IMR-90 (cell line): ENCODE measurements at regions not wholly inside any gene's neighbourhood (a gene's known extent, or its start where the extent isn't known, plus 50 kb on each side); places are given as distances from the start of the nearest gene placed in this dataset.

Experiments used
- ATAC-seq: fragments of 200-7000 bp; cut with Tn5 transposase; 2 replicates; pipeline ENCODE4 v1.9.1; 2020; ENCODE audit warnings: low read depth, mild to moderate bottlenecking, moderate library complexity
- BruUV-seq: library from RNA; stranded (reverse); fragments of 400-500 nt; replicated peaks from 2 replicates; lab custom pipeline; 2021; lab: Mats Ljungman, UMichigan
- CTCF ChIA-PET: fragments of 300-600 bp; formaldehyde crosslinking; extraction: SDS; loops from one replicate; lab custom pipeline; 2021; ENCODE audit warnings: antibody characterized with exemption; lab: Yijun Ruan, JAX
- POLR2A ChIA-PET: fragments of 300-600 bp; sonication (Branson Sonifier 250); formaldehyde crosslinking; loops from one replicate; lab custom pipeline; 2022; ENCODE audit warnings: antibody characterized with exemption; ENCODE audit not compliant: unreplicated experiment; lab: Charles Lee
- DNase-seq: peaks from one replicate; pipeline ENCODE4 v3.0.0; 2013
- H2AFZ ChIP-seq: replicated peaks from 2 replicates; pipeline ENCODE3; 2013; ENCODE audit warnings: low read length, mild to moderate bottlenecking; ENCODE audit not compliant: poor library complexity
- H2AK5ac ChIP-seq: 2 replicates; pipeline ENCODE4 v1.6.1; 2013; ENCODE audit warnings: low read depth, low read length, inconsistent platforms
- H2AK9ac ChIP-seq: replicated peaks from 2 replicates; pipeline ENCODE3; 2013; ENCODE audit warnings: mild to moderate bottlenecking, low read depth, low read length, moderate library complexity; ENCODE audit not compliant: poor library complexity
- H2BK120ac ChIP-seq: 2 replicates; pipeline ENCODE4 v1.6.1; 2013; ENCODE audit warnings: low read depth, low read length, inconsistent platforms
- H2BK15ac ChIP-seq: 3 replicates; pipeline ENCODE4 v1.6.1; 2013; ENCODE audit warnings: low read depth, low read length, inconsistent platforms
- H2BK20ac ChIP-seq: 2 replicates; pipeline ENCODE4 v1.6.1; 2013; ENCODE audit warnings: low read depth, mild to moderate bottlenecking, inconsistent platforms, low read length, moderate library complexity
- H2BK5ac ChIP-seq: 2 replicates; pipeline ENCODE4 v1.6.1; 2013; ENCODE audit warnings: mild to moderate bottlenecking, low read depth, low read length, inconsistent platforms; ENCODE audit not compliant: poor library complexity, severe bottlenecking
- H3K14ac ChIP-seq: replicated peaks from 2 replicates; pipeline ENCODE4 v1.6.1; 2013; ENCODE audit warnings: low read depth, low read length, inconsistent platforms
- H3K18ac ChIP-seq: 2 replicates; pipeline ENCODE4 v1.6.1; 2013; ENCODE audit warnings: low read depth, low read length, control low read depth
- H3K23ac ChIP-seq: 2 replicates; pipeline ENCODE4 v1.6.1; 2013; ENCODE audit warnings: low read depth, low read length, inconsistent platforms
- H3K27ac ChIP-seq: 2 replicates; pipeline ENCODE4 v1.5.1; 2013; ENCODE audit warnings: mild to moderate bottlenecking, control low read depth, low read length; ENCODE audit not compliant: insufficient read depth
- H3K27me3 ChIP-seq: 2 replicates; pipeline ENCODE4 v1.6.1; 2013; ENCODE audit warnings: low read length; ENCODE audit not compliant: control insufficient read depth, insufficient read depth
- H3K36me3 ChIP-seq: 2 replicates; pipeline ENCODE4 v1.6.1; 2013; ENCODE audit warnings: low read length, mixed read lengths; ENCODE audit not compliant: control insufficient read depth, insufficient read depth
- H3K4ac ChIP-seq: 2 replicates; pipeline ENCODE4 v1.6.1; 2013; ENCODE audit warnings: low read depth, low read length, inconsistent platforms
- H3K4me1 ChIP-seq: 2 replicates; pipeline ENCODE4 v1.6.1; 2013; ENCODE audit warnings: low read length, mixed read lengths; ENCODE audit not compliant: control insufficient read depth, insufficient read depth
- H3K4me2 ChIP-seq: 2 replicates; pipeline ENCODE4 v1.6.1; 2013; ENCODE audit warnings: low read depth, mild to moderate bottlenecking, control low read depth, low read length, moderate library complexity
- H3K4me3 ChIP-seq: 2 replicates; pipeline ENCODE4 v1.5.1; 2013; ENCODE audit warnings: low read depth, mild to moderate bottlenecking, control low read depth, low read length, moderate library complexity; ENCODE audit not compliant: insufficient read depth
- H3K56ac ChIP-seq: 2 replicates; pipeline ENCODE4 v1.6.1; 2013; ENCODE audit warnings: low read length, inconsistent platforms; ENCODE audit not compliant: insufficient read depth; ENCODE audit errors: extremely low read depth
- H3K79me1 ChIP-seq, 2 experiments: 2 replicates each; pipeline ENCODE4 v1.6.1; 2013; ENCODE audit warnings: low read length in 2 of 2, inconsistent platforms in 1 of 2, low read depth in 1 of 2
- H3K9ac ChIP-seq: 2 replicates; pipeline ENCODE4 v1.6.1; 2013; ENCODE audit warnings: low read depth, low read length, control low read depth
- H3K9me1 ChIP-seq: 2 replicates; pipeline ENCODE4 v1.6.1; 2013; ENCODE audit warnings: low read length, inconsistent platforms; ENCODE audit not compliant: insufficient read depth
- H3K9me3 ChIP-seq: 2 replicates; pipeline ENCODE4 v1.6.1; 2013; ENCODE audit warnings: low read length; ENCODE audit not compliant: control insufficient read depth, insufficient read depth
- H4K20me1 ChIP-seq: 2 replicates; pipeline ENCODE4 v1.6.1; 2013; ENCODE audit warnings: low read length, inconsistent platforms; ENCODE audit not compliant: insufficient read depth
- H4K5ac ChIP-seq: 2 replicates; pipeline ENCODE4 v1.6.1; 2013; ENCODE audit warnings: mild to moderate bottlenecking, low read depth, low read length, control low read depth
- H4K8ac ChIP-seq, 2 experiments: 2 replicates each; pipeline ENCODE4 v1.6.1; 2013; ENCODE audit warnings: low read depth in 2 of 2, low read length in 2 of 2, control low read depth in 1 of 2, inconsistent platforms in 1 of 2
- H4K91ac ChIP-seq: 2 replicates; pipeline ENCODE4 v1.6.1; 2013; ENCODE audit warnings: low read depth, low read length, inconsistent platforms; ENCODE audit not compliant: insufficient read depth
- BHLHE40 ChIP-seq: fragments of 150-350 bp; IDR thresholded peaks from 2 replicates; pipeline ENCODE4 v1.6.1; 2016; ENCODE audit warnings: mild to moderate bottlenecking, low read depth, low read length
- MAFK ChIP-seq: IDR thresholded peaks from 2 replicates; pipeline ENCODE4 v1.6.1; 2012; ENCODE audit warnings: low read depth, low read length, improper control_type of control experiment
- RAD21 ChIP-seq: IDR thresholded peaks from 2 replicates; pipeline ENCODE4 v1.6.1; 2012; ENCODE audit warnings: low read length, improper control_type of control experiment
- RCOR1 ChIP-seq: IDR thresholded peaks from 2 replicates; pipeline ENCODE4 v1.6.1; 2012; ENCODE audit warnings: mild to moderate bottlenecking, low read length, improper control_type of control experiment; ENCODE audit not compliant: insufficient replicate concordance
- RFX5 ChIP-seq: IDR thresholded peaks from 2 replicates; pipeline ENCODE4 v1.8.0; 2012; ENCODE audit warnings: low read depth, mild to moderate bottlenecking, low read length, moderate library complexity
- WGBS, 2 experiments: methylation state at CpG; one replicate each; pipeline versions ENCODE4 v1.1.5 to v1.1.7; 2013; ENCODE audit warnings: missing lambda C conversion rate in 2 of 2; ENCODE audit not compliant: insufficient read length in 1 of 2; ENCODE audit errors: extremely low coverage in 2 of 2; 5-methylcytosine and 5-hydroxymethylcytosine counted together
- dilution Hi-C: fragments of 300-500 bp; cut with HindIII; formaldehyde crosslinking; loops from one replicate; pipeline ENCODE4 v1.14.3; 2018; ENCODE audit warnings: low sequenced_read_pairs; ENCODE audit not compliant: unreplicated experiment
- in situ Hi-C: fragments of 300-500 bp; cut with MboI; formaldehyde crosslinking; loops from 3 replicates; pipeline ENCODE4 v1.14.3; 2019; ENCODE audit warnings: low sequenced_read_pairs, inconsistent platforms, mixed read lengths
- intact Hi-C: fragments of 100-400 bp; cut with micrococcal nuclease; formaldehyde crosslinking; loops from 2 replicates; pipeline ENCODE4 v1.10.0; 2022
- TF ChIP-seq, protein P1 (sequence below): fragments of 150-350 bp; IDR thresholded peaks from 2 replicates; pipeline ENCODE4 v1.6.1; 2016; ENCODE audit warnings: low read depth, mild to moderate bottlenecking, low read length, moderate library complexity, borderline replicate concordance
- TF ChIP-seq, protein P2 (sequence below): conservative IDR thresholded peaks from 2 replicates; pipeline ENCODE4 v1.5.1; 2012; ENCODE audit warnings: mild to moderate bottlenecking, low read depth, low read length, improper control_type of control experiment

DNA sequence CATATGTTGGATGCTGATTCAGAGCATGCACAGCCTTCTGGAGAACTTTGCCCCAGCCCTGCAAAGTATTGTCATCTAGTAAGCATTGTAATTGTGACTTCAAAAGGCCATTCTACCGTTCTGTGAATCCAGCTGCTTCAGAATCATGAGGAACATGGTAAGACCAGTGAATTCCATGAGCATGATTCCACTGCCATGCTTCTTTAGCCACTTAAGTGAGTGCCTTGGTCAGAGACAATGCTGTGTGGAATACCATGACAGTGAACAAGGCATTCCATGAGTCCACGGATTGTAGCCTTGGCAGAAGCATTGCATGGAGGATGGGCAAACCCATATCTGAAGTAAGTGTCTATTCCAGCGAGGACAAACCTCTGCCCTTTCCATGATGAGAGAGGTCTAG lies 123.7 kb downstream of the S1PR1 start:
- peaks cover 13% of the 10 kb centered on the region; the same call in 1 of the 2 replicates for H3K9me1 ChIP-seq
- DNase-seq (peak; percentile 2), ATAC-seq (no peak)
- H4K91ac ChIP-seq: no peak overlapping the region
- no peak overlapping the region for H3K4me3 ChIP-seq
- no peak overlapping the region for H3K18ac ChIP-seq
- no peak overlapping the region for H2AFZ ChIP-seq
- no TSS peak for BruUV-seq
- H3K23ac ChIP-seq: no peak overlapping the region
- H2AK9ac ChIP-seq: no peak overlapping the region
- ChIA-PET CTCF (no interaction called here), POLR2A (no interaction called here)
- no peak overlapping the region for H3K56ac ChIP-seq
- H3K4ac ChIP-seq: no peak overlapping the region
- H3K27ac ChIP-seq: no peak overlapping the region
- no peak overlapping the region for H2AK5ac ChIP-seq
- dilution Hi-C loops: no loop called here
- H3K14ac ChIP-seq: no peak overlapping the region
- no peaks in the 10 kb centered on the region for H3K36me3 ChIP-seq
- TF ChIP-seq RFX5: no peak
- TF ChIP-seq, protein P1, sequence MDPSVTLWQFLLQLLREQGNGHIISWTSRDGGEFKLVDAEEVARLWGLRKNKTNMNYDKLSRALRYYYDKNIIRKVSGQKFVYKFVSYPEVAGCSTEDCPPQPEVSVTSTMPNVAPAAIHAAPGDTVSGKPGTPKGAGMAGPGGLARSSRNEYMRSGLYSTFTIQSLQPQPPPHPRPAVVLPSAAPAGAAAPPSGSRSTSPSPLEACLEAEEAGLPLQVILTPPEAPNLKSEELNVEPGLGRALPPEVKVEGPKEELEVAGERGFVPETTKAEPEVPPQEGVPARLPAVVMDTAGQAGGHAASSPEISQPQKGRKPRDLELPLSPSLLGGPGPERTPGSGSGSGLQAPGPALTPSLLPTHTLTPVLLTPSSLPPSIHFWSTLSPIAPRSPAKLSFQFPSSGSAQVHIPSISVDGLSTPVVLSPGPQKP: no peak
- TF ChIP-seq RAD21: no peak
- TF ChIP-seq, protein P2, sequence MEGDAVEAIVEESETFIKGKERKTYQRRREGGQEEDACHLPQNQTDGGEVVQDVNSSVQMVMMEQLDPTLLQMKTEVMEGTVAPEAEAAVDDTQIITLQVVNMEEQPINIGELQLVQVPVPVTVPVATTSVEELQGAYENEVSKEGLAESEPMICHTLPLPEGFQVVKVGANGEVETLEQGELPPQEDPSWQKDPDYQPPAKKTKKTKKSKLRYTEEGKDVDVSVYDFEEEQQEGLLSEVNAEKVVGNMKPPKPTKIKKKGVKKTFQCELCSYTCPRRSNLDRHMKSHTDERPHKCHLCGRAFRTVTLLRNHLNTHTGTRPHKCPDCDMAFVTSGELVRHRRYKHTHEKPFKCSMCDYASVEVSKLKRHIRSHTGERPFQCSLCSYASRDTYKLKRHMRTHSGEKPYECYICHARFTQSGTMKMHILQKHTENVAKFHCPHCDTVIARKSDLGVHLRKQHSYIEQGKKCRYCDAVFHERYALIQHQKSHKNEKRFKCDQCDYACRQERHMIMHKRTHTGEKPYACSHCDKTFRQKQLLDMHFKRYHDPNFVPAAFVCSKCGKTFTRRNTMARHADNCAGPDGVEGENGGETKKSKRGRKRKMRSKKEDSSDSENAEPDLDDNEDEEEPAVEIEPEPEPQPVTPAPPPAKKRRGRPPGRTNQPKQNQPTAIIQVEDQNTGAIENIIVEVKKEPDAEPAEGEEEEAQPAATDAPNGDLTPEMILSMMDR: no peak
- no peak for TF ChIP-seq RCOR1
- no peak for TF ChIP-seq MAFK
- TF ChIP-seq BHLHE40: no peak
- no peaks in the 10 kb centered on the region for H3K9me3 ChIP-seq
- H2BK15ac ChIP-seq: no peak overlapping the region
- no peaks in the 10 kb centered on the region for H4K20me1 ChIP-seq
- no peak overlapping the region for H2BK20ac ChIP-seq
- H4K5ac ChIP-seq: no peak overlapping the region
- no peaks in the 10 kb centered on the region for H3K79me1 ChIP-seq
- in situ Hi-C loops: no loop called here
- no CpG with 5 or more reads among the region's 3 CpGs for WGBS, 2 experiments
- no peak overlapping the region for H3K9ac ChIP-seq
- H3K27me3 ChIP-seq: peaks cover 3% of the 10 kb centered on the region
- peaks cover 5% of the 10 kb centered on the region for H3K4me1 ChIP-seq
- no peak overlapping the region for H3K4me2 ChIP-seq
- no peak overlapping the region for H2BK120ac ChIP-seq
- intact Hi-C loops: no loop called here
- H4K8ac ChIP-seq: no peak overlapping the region
- no peak overlapping the region for H2BK5ac ChIP-seq
